GM19023 (cell line): ENCODE measurements at regions not wholly inside any gene's neighbourhood (a gene's known extent, or its start where the extent isn't known, plus 50 kb on each side); places are given as distances from the start of the nearest gene placed in this dataset.

Source experiments
- ATAC-seq: cut with Tn5 transposase; IDR thresholded peaks from one replicate; pipeline ENCODE4 v1.9.1; 2021; ENCODE audit warnings: mild to moderate bottlenecking, moderate library complexity; ENCODE audit not compliant: unreplicated experiment

- no peak for ATAC-seq
Observed at GRCh38 chr22:49039625-49040024, 788.0 kb downstream of the BRD1 start.

GRCh38 chr22:49037701-49038245 lies 789.9 kb downstream of the BRD1 start:
- ATAC-seq = no peak

- ATAC-seq = no peak
Observed at GRCh38 chr22:49036513-49036912, 791.2 kb downstream of the BRD1 start.

GRCh38 chr22:49035818-49036457 lies 791.7 kb downstream of the BRD1 start:
- no peak for ATAC-seq

- no peak for ATAC-seq
Observed at GRCh38 chr22:49034836-49035817, 792.5 kb downstream of the BRD1 start.

GRCh38 chr22:49033616-49034015 lies 794.1 kb downstream of the BRD1 start:
- ATAC-seq = no peak

- no peak for ATAC-seq
Observed at GRCh38 chr22:49032821-49033220, 794.9 kb downstream of the BRD1 start.

GRCh38 chr22:49031746-49032330 lies 795.8 kb downstream of the BRD1 start:
- no peak for ATAC-seq

GRCh38 chr22:49028111-49028510 lies 799.6 kb downstream of the BRD1 start:
- ATAC-seq = no peak

GRCh38 chr22:49027368-49027670 lies 800.4 kb downstream of the BRD1 start:
- ATAC-seq = no peak

GRCh38 chr22:49026494-49027367 lies 800.9 kb downstream of the BRD1 start:
- ATAC-seq = no peak

- no peak for ATAC-seq
Observed at GRCh38 chr22:49025791-49026493, 801.7 kb downstream of the BRD1 start.

GRCh38 chr22:49024775-49025440 lies 802.8 kb downstream of the BRD1 start:
- no peak for ATAC-seq

GRCh38 chr22:49023879-49024774 lies 803.5 kb downstream of the BRD1 start:
- ATAC-seq = no peak

- ATAC-seq = no peak
Observed at GRCh38 chr22:49023161-49023878, 804.4 kb downstream of the BRD1 start.

GRCh38 chr22:49022816-49023160 lies 804.9 kb downstream of the BRD1 start:
- no peak for ATAC-seq

- ATAC-seq = no peak
Observed at GRCh38 chr22:49021926-49022815, 805.5 kb downstream of the BRD1 start.
